ENCODE measurements at regions not wholly inside any gene's neighbourhood (a gene's known extent, or its start where the extent isn't known, plus 50 kb on each side); places are given as distances from the start of the nearest gene placed in this dataset.

DNA sequence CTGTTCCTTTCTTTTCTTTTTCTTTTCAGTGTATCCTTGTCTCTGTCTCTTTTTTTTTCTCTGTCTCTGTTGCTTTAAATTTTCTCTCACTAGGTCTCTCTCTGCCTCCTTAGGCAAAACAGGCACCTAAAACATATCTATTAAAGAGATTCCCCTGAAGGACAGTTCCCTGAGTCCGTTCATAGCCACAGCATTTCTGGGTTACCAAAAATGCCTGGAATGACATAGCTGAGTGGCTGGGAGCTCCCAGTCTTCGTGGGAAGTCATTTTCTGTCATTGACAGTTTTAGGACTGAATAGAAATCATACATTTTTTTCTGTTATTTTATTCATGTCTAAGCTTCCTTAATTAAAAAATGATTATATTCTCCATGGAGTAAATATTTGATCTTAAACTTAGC lies 323.8 kb upstream of the AZI2 start:
- H3K9me3 Mint-ChIP-seq = no peaks in the 10 kb centered on the region
- H3K79me2 ChIP-seq (replicated peaks; ENCODE audit: insufficient read depth) = 0 out of 2 replicates have a peak, but pooled peaks cover 3% of the 10 kb centered on the region
- DNase-seq (ENCODE audit: low spot score) (no peak), ATAC-seq (no peak)
- peaks cover 28% of the 10 kb centered on the region for H3K4me1 Mint-ChIP-seq
- H3K4me2 ChIP-seq = no peak overlapping the region
- H3K4me1 ChIP-seq (ENCODE audit: insufficient read depth) = peaks cover 20% of the 10 kb centered on the region; the same call in 1 of the 2 replicates
- no peaks in the 10 kb centered on the region for H3K27me3 ChIP-seq (ENCODE audit: insufficient read depth)
- TF ChIP-seq ZNF114 (CRISPR knock-in tag; IDR thresholded peaks at IDR 0.05) (no peak), STAT1 (IDR thresholded peaks at IDR 0.05; ENCODE audit: unreplicated experiment) (no peak), CREB1 (CRISPR knock-in tag; IDR thresholded peaks at IDR 0.05; ENCODE audit: low read depth) (no peak), JUNB (IDR thresholded peaks at IDR 0.05; ENCODE audit: unreplicated experiment) (no peak), EZH2 (IDR thresholded peaks at IDR 0.05; ENCODE audit: low read depth, unreplicated experiment) (no peak), ZNF331 (CRISPR knock-in tag; IDR thresholded peaks at IDR 0.05; ENCODE audit: low read depth) (no peak), EZH2phosphoT487 (IDR thresholded peaks at IDR 0.05; ENCODE audit: unreplicated experiment) (no peak), POLR2AphosphoS5 (IDR thresholded peaks at IDR 0.05; ENCODE audit: low read depth) (no peak), NANOG (IDR thresholded peaks at IDR 0.05; ENCODE audit: borderline replicate concordance) (no peak)
- TF ChIP-seq, protein P1, sequence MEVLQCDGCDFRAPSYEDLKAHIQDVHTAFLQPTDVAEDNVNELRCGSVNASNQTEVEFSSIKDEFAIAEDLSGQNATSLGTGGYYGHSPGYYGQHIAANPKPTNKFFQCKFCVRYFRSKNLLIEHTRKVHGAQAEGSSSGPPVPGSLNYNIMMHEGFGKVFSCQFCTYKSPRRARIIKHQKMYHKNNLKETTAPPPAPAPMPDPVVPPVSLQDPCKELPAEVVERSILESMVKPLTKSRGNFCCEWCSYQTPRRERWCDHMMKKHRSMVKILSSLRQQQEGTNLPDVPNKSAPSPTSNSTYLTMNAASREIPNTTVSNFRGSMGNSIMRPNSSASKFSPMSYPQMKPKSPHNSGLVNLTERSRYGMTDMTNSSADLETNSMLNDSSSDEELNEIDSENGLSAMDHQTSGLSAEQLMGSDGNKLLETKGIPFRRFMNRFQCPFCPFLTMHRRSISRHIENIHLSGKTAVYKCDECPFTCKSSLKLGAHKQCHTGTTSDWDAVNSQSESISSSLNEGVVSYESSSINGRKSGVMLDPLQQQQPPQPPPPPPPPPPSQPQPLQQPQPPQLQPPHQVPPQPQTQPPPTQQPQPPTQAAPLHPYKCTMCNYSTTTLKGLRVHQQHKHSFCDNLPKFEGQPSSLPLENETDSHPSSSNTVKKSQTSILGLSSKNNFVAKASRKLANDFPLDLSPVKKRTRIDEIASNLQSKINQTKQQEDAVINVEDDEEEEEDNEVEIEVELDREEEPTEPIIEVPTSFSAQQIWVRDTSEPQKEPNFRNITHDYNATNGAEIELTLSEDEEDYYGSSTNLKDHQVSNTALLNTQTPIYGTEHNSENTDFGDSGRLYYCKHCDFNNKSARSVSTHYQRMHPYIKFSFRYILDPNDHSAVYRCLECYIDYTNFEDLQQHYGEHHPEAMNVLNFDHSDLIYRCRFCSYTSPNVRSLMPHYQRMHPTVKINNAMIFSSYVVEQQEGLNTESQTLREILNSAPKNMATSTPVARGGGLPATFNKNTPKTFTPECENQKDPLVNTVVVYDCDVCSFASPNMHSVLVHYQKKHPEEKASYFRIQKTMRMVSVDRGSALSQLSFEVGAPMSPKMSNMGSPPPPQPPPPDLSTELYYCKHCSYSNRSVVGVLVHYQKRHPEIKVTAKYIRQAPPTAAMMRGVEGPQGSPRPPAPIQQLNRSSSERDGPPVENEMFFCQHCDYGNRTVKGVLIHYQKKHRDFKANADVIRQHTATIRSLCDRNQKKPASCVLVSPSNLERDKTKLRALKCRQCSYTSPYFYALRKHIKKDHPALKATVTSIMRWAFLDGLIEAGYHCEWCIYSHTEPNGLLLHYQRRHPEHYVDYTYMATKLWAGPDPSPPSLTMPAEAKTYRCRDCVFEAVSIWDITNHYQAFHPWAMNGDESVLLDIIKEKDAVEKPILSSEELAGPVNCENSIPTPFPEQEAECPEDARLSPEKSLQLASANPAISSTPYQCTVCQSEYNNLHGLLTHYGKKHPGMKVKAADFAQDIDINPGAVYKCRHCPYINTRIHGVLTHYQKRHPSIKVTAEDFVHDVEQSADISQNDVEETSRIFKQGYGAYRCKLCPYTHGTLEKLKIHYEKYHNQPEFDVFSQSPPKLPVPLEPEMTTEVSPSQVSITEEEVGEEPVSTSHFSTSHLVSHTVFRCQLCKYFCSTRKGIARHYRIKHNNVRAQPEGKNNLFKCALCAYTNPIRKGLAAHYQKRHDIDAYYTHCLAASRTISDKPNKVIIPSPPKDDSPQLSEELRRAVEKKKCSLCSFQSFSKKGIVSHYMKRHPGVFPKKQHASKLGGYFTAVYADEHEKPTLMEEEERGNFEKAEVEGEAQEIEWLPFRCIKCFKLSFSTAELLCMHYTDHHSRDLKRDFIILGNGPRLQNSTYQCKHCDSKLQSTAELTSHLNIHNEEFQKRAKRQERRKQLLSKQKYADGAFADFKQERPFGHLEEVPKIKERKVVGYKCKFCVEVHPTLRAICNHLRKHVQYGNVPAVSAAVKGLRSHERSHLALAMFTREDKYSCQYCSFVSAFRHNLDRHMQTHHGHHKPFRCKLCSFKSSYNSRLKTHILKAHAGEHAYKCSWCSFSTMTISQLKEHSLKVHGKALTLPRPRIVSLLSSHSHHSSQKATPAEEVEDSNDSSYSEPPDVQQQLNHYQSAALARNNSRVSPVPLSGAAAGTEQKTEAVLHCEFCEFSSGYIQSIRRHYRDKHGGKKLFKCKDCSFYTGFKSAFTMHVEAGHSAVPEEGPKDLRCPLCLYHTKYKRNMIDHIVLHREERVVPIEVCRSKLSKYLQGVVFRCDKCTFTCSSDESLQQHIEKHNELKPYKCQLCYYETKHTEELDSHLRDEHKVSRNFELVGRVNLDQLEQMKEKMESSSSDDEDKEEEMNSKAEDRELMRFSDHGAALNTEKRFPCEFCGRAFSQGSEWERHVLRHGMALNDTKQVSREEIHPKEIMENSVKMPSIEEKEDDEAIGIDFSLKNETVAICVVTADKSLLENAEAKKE (CRISPR knock-in tag; IDR thresholded peaks at IDR 0.05) = no peak
- TF ChIP-seq, protein P2, sequence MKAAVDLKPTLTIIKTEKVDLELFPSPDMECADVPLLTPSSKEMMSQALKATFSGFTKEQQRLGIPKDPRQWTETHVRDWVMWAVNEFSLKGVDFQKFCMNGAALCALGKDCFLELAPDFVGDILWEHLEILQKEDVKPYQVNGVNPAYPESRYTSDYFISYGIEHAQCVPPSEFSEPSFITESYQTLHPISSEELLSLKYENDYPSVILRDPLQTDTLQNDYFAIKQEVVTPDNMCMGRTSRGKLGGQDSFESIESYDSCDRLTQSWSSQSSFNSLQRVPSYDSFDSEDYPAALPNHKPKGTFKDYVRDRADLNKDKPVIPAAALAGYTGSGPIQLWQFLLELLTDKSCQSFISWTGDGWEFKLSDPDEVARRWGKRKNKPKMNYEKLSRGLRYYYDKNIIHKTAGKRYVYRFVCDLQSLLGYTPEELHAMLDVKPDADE (IDR thresholded peaks at IDR 0.05) = no peak
- TF ChIP-seq, protein P3, sequence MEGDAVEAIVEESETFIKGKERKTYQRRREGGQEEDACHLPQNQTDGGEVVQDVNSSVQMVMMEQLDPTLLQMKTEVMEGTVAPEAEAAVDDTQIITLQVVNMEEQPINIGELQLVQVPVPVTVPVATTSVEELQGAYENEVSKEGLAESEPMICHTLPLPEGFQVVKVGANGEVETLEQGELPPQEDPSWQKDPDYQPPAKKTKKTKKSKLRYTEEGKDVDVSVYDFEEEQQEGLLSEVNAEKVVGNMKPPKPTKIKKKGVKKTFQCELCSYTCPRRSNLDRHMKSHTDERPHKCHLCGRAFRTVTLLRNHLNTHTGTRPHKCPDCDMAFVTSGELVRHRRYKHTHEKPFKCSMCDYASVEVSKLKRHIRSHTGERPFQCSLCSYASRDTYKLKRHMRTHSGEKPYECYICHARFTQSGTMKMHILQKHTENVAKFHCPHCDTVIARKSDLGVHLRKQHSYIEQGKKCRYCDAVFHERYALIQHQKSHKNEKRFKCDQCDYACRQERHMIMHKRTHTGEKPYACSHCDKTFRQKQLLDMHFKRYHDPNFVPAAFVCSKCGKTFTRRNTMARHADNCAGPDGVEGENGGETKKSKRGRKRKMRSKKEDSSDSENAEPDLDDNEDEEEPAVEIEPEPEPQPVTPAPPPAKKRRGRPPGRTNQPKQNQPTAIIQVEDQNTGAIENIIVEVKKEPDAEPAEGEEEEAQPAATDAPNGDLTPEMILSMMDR (conservative IDR thresholded peaks at IDR 0.05; ENCODE audit: low read depth in 2 of 2) = no peak
- TF ChIP-seq, protein P4, sequence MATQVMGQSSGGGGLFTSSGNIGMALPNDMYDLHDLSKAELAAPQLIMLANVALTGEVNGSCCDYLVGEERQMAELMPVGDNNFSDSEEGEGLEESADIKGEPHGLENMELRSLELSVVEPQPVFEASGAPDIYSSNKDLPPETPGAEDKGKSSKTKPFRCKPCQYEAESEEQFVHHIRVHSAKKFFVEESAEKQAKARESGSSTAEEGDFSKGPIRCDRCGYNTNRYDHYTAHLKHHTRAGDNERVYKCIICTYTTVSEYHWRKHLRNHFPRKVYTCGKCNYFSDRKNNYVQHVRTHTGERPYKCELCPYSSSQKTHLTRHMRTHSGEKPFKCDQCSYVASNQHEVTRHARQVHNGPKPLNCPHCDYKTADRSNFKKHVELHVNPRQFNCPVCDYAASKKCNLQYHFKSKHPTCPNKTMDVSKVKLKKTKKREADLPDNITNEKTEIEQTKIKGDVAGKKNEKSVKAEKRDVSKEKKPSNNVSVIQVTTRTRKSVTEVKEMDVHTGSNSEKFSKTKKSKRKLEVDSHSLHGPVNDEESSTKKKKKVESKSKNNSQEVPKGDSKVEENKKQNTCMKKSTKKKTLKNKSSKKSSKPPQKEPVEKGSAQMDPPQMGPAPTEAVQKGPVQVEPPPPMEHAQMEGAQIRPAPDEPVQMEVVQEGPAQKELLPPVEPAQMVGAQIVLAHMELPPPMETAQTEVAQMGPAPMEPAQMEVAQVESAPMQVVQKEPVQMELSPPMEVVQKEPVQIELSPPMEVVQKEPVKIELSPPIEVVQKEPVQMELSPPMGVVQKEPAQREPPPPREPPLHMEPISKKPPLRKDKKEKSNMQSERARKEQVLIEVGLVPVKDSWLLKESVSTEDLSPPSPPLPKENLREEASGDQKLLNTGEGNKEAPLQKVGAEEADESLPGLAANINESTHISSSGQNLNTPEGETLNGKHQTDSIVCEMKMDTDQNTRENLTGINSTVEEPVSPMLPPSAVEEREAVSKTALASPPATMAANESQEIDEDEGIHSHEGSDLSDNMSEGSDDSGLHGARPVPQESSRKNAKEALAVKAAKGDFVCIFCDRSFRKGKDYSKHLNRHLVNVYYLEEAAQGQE (IDR thresholded peaks at IDR 0.05; ENCODE audit: unreplicated experiment) = no peak
- no peaks in the 10 kb centered on the region for H3F3A ChIP-seq (replicated peaks; ENCODE audit: low read depth)
- no peaks in the 10 kb centered on the region for H4K20me1 ChIP-seq (replicated peaks; ENCODE audit: insufficient read depth)
- H3K4me3 Mint-ChIP-seq = no peak overlapping the region
- no peak overlapping the region for H2AFZ ChIP-seq
- peak overlapping the region; percentile 14; the same call in 1 of the 2 replicates for H3K27ac Mint-ChIP-seq
- no peaks in the 10 kb centered on the region for H3K36me3 Mint-ChIP-seq (ENCODE audit: low read depth)
- no peaks in the 10 kb centered on the region for H3K36me3 ChIP-seq (ENCODE audit: insufficient read depth)
- no peak overlapping the region for H3K27ac ChIP-seq (ENCODE audit: low read depth)
- peaks cover 8% of the 10 kb centered on the region for H3K27me3 Mint-ChIP-seq (ENCODE audit: insufficient read depth, low read depth, poor library complexity)
- no peak overlapping the region for H3K4me3 ChIP-seq
- 0 out of 2 replicates have a peak, but pooled peaks cover 8% of the 10 kb centered on the region for H3K9me2 ChIP-seq (ENCODE audit: insufficient read depth)
